Choroid plexus epithelial cell (primary cell): ENCODE measurements at regions not wholly inside any gene's neighbourhood (a gene's known extent, or its start where the extent isn't known, plus 50 kb on each side); places are given as distances from the start of the nearest gene placed in this dataset.

Experiments
- DNase-seq: peaks from one replicate; pipeline ENCODE4 v3.0.0-alpha.2; 2010; ENCODE audit warnings: low read depth
- H3K4me3 ChIP-seq: 2 replicates; pipeline ENCODE4 v1.5.1; 2011; ENCODE audit warnings: low read depth, mild to moderate bottlenecking, control low read depth, low read length, moderate library complexity
- CTCF ChIP-seq: conservative IDR thresholded peaks from 2 replicates; pipeline ENCODE4 v1.5.1; 2011; ENCODE audit warnings: low read depth, mild to moderate bottlenecking, control low read depth, inconsistent platforms, low read length, moderate library complexity

- DNase-seq: no peak
- H3K4me3 ChIP-seq: no peak overlapping the region
- no peak for TF ChIP-seq CTCF
These were observed 1064.5 kb upstream of the DDX18 start for GRCh38 chr2:116749994-116750393.

GRCh38 chr2:116754381-116755101 lies 1060.0 kb upstream of the DDX18 start:
- DNase-seq: no peak
- no peak for TF ChIP-seq CTCF
- H3K4me3 ChIP-seq: no peak overlapping the region

- DNase-seq: no peak
- no peak for TF ChIP-seq CTCF
- no peak overlapping the region for H3K4me3 ChIP-seq
These were observed 1052.6 kb upstream of the DDX18 start for GRCh38 chr2:116761864-116762263.

- no peak overlapping the region for H3K4me3 ChIP-seq
- TF ChIP-seq CTCF: no peak
- no peak for DNase-seq
These were observed 1045.0 kb upstream of the DDX18 start for GRCh38 chr2:116769514-116769913.

- TF ChIP-seq CTCF: no peak
- no peak overlapping the region for H3K4me3 ChIP-seq
- DNase-seq: no peak
These were observed 1037.9 kb upstream of the DDX18 start for GRCh38 chr2:116776556-116776955.

GRCh38 chr2:116787848-116788247 lies 1026.6 kb upstream of the DDX18 start:
- H3K4me3 ChIP-seq: no peak overlapping the region
- no peak for DNase-seq
- no peak for TF ChIP-seq CTCF

- DNase-seq: no peak
- no peak for TF ChIP-seq CTCF
- H3K4me3 ChIP-seq: no peak overlapping the region
These were observed 1011.8 kb upstream of the DDX18 start for GRCh38 chr2:116802671-116803070.
